ENCODE measurements at regions not wholly inside any gene's neighbourhood (a gene's known extent, or its start where the extent isn't known, plus 50 kb on each side); places are given as distances from the start of the nearest gene placed in this dataset.
"Not testable (repeated sequence)": the region's sequence is repeated elsewhere in the genome, so short reads cannot be mapped to it uniquely, and the experiment has no call there.

DNA sequence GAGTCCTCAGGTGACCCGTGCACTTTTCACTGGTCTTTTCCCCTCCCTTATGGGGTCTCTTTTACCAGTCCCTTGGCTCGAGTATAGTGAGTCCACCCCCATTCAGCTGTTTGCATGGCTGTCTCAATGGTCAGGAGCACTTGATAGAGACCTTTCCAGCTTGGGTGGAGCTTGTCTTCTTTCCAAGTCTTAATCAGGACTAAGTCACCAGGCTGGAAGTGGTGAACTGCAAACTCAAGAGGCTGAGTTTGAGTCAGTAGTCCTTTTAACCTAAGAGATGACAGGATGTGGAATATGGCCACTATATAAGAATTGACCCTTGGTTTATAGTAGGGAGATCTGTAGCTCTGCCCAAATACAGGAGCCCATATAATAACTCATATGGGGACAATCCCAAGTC lies 279.7 kb downstream of the PYDC2 start:
- DNase-seq (ENCODE audit: low spot score) = no peak

DNA sequence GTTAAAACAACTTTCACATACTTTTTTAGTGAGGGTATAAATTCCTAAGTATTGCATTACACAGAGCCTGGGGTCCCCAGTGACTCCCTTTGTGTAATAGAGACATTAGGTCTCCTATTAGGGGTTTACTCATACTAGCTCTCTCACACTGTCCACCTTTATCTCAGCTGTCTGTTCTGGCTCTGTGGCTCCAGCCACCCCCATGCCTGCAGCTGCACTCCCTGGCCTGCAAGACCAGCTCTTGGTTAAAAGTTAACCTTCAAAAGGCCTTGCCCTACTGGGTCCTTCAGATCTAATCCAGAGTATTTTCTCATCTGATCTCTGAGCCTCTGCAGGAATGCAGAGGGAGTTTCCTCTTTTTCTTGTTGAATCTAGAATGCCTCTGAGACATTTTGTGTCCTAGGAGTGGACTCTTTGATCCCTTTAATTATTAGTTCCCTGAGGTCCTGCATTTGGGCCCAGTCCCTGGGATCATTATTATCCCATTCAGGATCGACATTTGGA lies 280.9 kb downstream of the PYDC2 start:
- not testable (repeated sequence) for DNase-seq (ENCODE audit: low spot score)

DNA sequence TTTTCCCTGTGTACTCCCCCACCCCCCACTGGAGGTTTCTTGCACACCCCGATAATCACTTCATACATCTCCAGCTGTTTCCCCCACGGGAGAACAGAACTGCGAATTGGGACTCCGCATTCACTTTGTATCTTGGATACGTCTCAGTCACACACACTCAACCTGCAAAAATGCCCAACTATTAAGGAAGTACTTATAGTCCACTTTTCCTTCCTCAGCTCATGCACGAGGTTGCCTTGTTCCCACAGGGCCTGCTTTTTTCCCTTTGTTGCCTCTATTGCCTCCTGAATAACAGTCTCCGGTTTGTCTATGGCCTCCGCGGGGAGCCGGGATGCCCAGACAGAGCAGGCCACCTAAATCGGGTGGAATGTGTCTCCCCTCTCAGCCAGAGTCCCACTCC lies 282.3 kb downstream of the PYDC2 start:
- no peak for DNase-seq (ENCODE audit: low spot score)

DNA sequence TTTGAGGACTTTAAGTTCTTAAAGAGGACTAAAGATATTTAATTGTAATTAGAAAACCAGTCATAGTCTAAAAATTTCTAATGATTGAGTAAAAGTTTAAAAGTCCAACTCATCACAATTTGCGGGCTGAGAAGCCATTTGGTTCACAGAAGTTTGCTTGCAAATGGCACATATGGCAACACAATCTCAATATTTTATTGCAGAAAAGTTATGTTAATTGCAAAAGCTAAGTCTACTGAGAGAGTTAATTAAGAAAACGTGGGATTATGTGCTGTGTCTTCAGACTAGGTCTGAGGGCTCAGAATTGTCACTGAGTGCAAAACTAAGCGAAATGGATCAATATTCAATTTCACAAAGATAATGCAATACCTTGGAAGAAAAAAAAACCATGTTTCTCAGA lies 289.7 kb downstream of the PYDC2 start:
- DNase-seq (ENCODE audit: low spot score) = no peak

DNA sequence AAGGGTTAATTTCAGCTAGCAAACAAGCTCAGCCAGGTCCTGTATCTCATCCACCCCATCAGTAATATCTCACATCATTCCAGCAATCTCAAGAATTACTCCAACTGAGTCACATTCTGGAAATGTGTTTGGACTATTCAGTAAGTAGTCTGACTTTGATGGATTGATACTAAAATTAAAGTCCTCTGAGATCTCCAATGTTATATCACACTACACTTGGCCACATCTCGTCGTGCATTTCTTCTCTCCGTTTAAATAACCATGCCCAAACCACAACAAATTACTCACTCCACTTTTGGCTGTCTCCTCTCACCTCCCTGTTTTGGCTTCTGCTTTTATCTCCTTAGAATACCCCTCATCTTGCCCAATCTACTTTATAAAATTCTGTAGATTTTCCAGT lies 292.2 kb downstream of the PYDC2 start:
- no peak for DNase-seq (ENCODE audit: low spot score)

DNA sequence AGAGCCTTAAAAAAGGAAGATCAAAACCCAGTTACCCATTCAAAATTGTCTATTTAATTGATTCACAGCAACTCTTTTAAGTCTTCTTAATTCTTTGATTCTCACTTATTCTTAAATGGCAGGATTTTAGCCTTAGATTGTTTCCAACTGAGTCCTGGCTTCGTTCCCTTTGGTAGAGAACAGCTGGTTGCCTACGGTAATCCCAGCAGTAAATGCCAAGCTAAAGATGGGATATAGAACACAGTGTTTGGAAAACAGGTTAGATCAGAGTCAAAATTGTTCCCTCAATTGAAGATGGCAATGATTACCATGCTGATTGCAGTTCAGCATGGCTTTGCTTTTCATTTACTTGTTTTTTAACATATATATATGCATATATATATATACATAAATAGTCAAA lies 300.9 kb downstream of the PYDC2 start:
- DNase-seq (ENCODE audit: low spot score) = no peak

DNA sequence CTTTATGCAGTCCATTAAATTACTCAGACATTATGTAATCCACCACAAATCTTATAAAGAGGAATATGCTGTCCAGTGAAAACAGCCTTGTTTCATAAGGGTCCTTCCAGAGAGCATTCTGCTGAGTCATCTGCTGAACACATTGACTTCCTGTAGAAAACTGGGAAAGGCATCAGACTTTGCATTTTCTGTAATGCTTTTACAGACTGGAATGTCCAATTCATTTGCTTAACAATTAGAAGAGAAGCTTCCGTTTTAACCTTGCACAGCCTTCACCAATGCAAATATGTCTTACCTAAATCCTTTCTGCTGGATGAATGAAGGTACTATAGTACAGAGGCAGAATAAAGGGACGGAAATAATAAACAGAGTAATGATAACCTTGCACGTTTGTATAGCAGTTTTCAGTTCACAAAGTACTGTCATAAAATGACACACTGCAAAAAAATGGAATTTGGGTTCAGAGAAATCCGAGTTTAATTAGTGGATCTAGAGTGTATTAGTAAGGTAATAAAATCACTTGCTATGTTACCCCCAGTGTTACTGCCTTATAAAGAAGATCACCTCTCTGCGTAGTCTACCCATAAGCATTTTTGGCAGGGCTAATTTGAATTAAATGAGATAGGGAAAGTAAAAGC lies 301.5 kb downstream of the PYDC2 start:
- DNase-seq (ENCODE audit: low spot score) = no peak

DNA sequence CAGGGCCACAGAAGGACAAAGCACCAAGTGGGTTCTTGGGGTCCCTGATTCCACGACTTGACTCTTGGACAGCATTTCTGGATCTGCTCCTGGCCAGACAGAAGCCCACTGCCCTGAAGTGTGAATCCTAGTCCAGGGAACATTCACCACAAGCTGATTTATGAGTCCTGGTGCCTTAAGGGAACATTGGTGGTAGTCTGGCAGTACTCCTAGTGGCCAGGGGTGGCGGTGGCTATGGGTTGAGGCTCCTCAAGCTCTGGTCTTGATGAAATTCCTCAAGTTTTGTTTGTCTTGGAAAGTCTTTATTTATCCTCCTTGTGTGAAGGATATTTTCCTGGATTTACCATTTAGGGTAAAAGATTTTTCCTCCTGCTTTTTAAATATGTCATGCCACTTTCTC lies 307.5 kb downstream of the PYDC2 start:
- peak; percentile 8 for DNase-seq (ENCODE audit: low spot score)

DNA sequence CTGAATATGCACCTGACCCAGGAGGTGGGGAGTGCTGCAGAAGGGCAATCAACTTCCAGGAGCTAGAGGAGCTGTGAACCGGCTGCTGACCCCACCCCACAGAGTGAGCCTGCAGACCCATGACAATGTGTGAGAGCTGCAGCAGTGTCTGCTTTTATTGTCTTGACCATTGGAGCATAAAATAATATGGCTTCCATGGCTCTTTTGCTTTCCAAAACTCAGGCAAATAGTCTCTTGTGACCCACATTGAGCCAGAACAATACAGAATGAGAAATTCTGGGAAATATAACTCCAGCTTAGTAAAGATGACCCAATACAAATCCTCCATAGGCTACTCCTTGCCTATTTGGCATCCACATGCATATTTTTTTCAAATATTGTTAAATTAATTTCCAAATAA lies 309.6 kb downstream of the PYDC2 start:
- no peak for DNase-seq (ENCODE audit: low spot score)

DNA sequence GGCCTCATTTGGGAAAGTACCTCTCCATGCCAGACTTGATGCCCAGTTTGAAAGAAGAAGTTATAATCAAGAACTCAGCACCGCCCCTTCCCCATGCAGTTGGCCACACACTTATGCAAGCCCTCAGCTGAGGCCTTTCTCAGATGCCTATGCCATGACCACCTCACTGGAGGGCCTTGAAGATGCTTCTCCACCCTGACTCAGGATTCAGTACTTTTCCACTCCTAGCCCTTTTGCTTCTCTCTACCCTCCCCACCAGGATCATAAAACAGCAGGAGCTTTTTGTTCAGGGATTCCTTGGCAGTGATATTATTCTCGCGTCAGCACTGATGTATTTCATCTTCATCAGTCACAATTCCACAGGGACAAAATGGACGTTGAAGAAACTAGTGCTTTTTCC lies 313.5 kb downstream of the PYDC2 start:
- DNase-seq (ENCODE audit: low spot score) = no peak

DNA sequence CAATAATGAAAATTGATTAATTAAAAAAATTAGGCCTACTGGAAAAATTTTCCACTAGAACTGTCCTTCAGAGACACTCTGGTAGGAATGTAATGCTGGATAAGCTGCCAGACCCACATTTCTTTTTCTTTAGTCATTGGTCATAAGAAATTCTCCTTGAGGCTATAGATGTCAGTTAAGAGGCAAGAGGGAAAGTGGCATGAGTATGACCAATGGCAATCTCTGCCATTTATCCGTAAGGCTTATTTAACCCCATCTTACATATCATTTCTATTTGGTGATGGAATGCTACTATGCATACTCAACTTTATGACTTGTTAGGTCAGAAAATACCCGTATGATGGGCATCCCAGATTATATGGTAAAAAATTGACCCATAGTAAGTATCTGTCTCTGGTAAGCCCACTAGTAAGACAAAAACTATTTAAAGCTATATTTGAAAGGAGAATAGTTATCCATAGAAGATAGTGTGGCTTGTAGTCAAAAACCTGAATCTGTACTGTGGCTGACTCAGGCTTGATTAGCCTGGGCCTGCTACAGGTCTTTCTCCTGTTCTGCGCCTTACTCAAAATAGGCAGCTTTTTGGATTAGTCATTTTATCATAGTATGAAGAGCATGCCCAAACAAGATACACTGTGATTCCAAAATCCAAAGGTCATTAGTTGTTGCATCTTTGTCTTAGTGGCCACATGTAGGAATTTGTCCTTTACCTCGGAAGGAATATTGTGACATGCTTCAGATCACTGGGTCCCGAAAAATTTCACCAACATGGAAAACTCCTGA lies 314.7 kb downstream of the PYDC2 start:
- no peak for DNase-seq (ENCODE audit: low spot score)

DNA sequence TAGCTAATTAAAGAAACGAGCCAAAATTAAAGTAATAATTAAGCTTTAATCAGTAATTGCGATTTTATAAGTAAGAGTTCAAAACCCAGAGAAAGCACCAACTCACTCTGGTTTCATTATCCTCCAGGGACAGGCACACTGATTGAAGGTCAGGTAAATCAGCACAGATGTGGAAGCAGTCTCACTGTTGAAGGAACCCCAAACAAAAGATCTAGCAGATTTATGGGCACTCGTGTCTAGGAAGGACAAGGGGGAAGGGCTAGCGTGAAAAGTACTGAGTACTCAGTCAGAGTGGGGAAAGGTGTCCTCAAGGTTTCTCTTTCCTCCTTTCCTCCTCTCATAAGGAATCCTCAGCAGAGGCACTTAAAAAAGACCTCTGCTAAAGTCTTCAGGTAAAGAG lies 320.1 kb downstream of the PYDC2 start:
- no peak for DNase-seq (ENCODE audit: low spot score)

DNA sequence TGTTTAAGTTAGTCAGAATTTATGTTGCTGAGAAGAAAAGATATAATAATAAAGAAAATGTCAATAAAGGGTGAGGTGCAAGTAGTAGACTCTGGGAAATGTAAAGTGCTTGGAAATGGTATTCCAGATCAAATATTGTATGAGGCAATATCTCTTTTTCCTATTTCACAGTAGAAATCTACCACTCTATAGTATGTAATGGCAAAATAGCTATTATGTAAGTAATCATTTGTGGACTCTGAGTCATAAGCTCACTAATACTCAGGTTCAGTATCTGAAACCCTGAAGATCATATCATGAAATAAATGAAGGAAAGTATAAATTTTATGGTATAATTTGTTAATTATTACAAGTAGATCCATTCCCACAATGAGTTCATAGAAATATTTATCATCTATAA lies 322.1 kb downstream of the PYDC2 start:
- no peak for DNase-seq (ENCODE audit: low spot score)

DNA sequence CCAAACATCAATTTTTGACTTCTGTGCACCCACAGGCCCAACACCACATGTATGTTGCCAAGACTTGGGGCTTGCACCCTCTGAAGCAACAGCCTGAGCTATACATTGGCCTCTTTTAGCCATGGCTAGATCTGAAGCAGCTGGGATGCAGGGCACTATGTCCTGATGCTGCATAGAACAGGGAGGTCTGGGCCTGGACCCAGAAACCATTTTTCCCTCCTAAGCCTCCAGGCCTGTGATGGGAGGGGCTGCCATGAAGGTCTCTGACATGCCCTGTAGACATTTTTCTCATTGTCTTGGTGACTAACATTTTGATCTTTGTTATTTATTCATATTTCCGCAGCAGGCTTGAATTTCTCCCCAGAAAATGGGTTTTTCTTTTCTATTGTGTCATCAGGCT lies 330.0 kb downstream of the PYDC2 start:
- no peak for DNase-seq (ENCODE audit: low spot score)

DNA sequence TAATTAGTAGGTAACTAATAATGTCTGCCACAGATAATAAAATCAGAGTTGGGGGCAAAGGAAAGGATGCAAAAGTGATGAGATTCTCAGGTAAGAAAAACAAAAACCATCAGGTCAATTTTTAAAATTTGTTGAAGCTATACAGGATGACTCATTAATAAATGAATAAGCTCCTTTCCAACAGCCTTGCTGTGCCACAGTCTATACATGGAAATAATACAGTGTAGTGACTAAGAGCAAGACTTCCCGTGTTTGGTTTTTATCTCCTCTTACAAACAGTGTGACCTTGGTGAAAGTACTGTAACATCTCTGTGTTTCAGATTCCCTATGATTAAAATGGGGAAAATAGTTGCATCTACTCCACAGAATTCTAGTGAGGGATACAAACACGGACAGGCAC lies 331.6 kb downstream of the PYDC2 start:
- DNase-seq (ENCODE audit: low spot score) = no peak

DNA sequence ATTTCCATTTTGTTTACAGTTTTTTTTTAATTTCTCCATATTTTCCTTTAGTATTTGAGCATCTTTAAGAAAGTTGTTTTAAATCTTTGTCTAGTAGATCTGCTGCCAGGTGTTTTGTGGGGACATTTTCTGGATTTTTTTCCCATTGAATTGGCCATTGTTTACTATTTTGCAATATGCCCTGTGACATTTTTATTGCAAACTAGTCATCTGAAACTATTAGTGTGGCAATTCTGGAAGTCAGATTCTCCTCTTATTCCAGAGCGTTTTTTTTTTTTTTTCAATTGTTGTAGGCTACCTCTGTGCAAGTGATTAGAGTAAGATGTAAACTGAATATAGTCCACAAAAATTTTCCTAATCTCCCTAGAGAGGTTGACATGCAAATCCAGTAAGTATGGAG lies 334.2 kb downstream of the PYDC2 start:
- DNase-seq (ENCODE audit: low spot score) = no peak

DNA sequence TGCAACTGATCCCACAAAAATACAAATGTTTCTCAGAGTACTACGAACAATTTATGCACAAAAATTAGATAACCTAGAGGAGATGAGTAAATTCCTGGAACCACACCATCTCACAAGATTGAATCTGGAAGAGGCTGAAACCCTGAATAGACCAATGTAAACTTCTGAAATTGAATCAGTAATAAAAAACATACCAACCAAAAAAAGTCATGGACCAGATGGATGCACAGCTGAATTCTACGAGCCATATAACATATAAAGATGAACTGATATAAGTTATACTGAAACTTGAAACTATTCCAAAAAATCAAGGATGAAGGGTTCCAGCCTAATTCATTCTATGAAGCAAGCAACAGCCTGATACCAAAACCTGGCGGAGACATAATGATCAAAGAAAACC lies 336.3 kb downstream of the PYDC2 start:
- no peak for DNase-seq (ENCODE audit: low spot score)

DNA sequence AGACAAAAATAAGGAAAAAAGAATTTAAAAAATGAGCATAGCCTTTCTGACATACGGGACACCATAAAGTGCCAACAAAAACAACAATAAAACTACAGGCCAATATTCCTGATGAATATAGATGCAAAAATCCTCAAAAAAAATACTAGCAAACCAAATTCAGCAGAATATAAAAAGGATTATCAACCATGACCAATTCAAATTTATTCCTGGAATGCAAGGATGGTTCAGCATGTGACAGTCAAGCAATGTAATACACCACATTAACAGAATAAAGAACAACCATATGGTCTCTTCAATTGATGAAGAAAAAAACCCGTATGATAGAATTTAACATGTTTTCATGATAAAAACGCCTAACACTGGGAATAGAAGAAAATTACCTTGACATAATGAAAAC lies 341.7 kb downstream of the PYDC2 start:
- no peak for DNase-seq (ENCODE audit: low spot score)

DNA sequence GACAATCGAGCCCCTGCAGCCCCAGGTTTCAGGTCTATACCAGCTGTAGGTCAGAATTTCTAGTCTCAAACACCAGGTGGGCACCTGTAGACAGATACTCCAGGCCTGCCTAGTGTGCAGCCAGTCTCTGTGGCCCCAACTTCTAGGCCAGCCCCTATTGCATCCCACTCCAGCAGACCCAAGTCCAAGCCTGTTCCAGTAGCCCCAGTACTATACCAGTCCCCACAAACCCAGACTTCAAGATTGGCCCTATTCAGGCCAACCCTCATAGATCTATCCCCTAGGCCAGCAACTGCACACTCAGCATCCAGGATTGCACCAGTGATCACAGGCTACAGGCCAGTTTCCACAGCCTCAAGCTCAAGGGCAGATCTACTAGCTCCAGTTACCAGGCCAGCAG lies 344.0 kb downstream of the PYDC2 start:
- DNase-seq (ENCODE audit: low spot score) = no peak

DNA sequence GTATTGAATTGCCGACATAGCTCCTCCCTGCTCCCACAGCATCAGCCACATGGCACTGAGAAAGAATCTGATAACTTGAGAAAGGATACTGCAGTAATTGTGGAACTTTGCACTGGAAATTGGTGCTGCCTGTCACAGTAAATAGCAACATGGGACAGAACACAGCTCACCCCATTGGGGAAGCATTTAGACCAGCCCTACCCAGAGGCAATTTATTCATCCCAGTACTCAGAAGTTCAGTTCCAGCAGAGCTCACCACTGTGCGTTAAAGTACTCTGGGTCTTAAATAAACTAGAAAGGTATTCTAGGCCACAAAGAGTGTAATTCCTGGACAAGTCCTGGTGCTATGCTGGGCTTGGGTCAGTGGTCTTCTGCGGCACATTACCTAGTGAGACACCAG lies 347.1 kb downstream of the PYDC2 start:
- DNase-seq (ENCODE audit: low spot score) = no peak

DNA sequence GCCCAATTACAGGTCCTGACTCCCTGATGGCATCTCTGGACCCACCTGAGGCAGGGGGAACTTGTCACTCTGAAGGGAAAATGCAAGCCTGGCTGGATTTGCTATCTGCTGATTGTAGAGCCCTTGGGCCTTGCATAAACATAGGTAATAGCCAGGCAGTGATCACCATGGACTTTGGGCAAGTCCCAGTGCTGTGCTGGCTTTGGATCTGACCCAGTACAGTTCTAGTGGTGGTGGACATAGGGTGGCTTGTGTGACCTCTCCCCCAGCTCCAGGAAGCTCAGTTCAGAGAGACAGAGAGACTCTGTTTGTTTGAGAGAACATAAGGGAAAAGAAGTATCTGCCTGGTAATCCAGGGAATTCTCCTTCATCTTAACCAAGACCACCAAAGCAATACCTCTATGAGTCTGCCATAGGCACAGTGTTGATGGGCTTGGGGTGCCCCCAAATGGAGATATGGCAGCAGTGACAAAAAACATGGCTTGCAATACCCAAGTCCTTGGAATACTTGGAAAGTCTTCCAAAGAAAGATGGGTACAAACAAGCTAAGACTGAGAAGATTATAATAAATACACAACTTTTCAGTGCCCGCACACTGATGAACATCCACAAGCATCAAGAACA lies 348.5 kb downstream of the PYDC2 start:
- DNase-seq (ENCODE audit: low spot score) = no peak

DNA sequence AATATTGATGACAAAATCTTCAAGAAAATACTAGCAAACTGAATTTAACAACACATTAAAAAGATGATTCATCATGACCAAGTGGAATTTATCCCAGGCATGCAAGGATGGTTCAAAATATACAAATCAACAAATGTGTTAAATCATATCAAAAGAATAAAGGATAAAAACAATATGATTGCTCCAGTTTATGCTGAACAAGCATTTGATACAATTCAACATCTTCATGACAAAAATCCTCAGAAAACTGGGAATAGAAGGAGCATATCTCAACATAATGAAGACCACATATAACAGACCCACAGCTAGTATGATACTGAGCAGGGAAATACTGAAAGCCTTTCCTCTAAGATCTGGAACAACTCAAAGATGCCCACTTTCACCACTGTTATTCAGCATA lies 352.3 kb downstream of the PYDC2 start:
- no peak for DNase-seq (ENCODE audit: low spot score)

DNA sequence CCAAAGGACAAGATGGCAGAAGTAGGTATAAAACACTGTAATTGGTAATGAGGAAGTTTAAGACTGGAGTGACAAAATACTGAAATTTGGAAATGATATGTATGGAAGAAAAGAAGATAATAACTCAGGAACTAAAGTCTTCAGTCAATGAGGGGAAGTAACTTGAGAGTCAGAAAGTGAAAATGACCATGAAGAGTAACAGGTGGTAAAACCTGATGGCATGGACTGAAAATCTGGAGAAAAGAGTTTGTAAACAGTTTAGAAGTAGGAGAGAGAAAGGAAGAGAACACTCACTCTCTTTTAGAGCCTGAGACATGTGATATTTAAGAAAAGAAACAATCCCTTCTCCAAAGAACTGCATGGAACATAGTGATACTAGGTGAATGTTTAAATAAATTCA lies 387.9 kb downstream of the PYDC2 start:
- no peak for DNase-seq (ENCODE audit: low spot score)
